H9 (cell line): ENCODE measurements at regions not wholly inside any gene's neighbourhood (a gene's known extent, or its start where the extent isn't known, plus 50 kb on each side); places are given as distances from the start of the nearest gene placed in this dataset.

Experiments
- DNase-seq: peaks from one replicate; pipeline ENCODE4 v3.0.0-alpha.2; 2017
- H2AFZ ChIP-seq: one replicate; pipeline ENCODE4 v1.6.1; 2013; ENCODE audit warnings: mild to moderate bottlenecking, low read length, control low read depth, moderate library complexity
- H2AK5ac ChIP-seq: 2 replicates; pipeline ENCODE4 v1.6.1; 2013; ENCODE audit warnings: low read length, control low read depth, mixed read lengths; ENCODE audit not compliant: insufficient read length
- H2BK120ac ChIP-seq: one replicate; pipeline ENCODE4 v1.6.1; 2013; ENCODE audit warnings: low read depth, mild to moderate bottlenecking, low read length, control low read depth, inconsistent platforms; ENCODE audit not compliant: poor library complexity, severe bottlenecking
- H2BK12ac ChIP-seq: 2 replicates; pipeline ENCODE4 v1.6.1; 2013; ENCODE audit warnings: low read length, control low read depth, mixed read lengths, low read depth; ENCODE audit not compliant: insufficient read length
- H2BK15ac ChIP-seq: 2 replicates; pipeline ENCODE4 v1.6.1; 2013; ENCODE audit warnings: low read depth, low read length, control low read depth
- H2BK20ac ChIP-seq: one replicate; pipeline ENCODE4 v1.6.1; 2013; ENCODE audit warnings: low read depth, mild to moderate bottlenecking, low read length, control low read depth, inconsistent platforms; ENCODE audit not compliant: poor library complexity, severe bottlenecking
- H2BK5ac ChIP-seq: 2 replicates; pipeline ENCODE4 v1.6.1; 2013; ENCODE audit warnings: low read length, control low read depth, mixed read lengths; ENCODE audit not compliant: insufficient read length
- H3K14ac ChIP-seq: 2 replicates; pipeline ENCODE4 v1.6.1; 2013; ENCODE audit warnings: low read length, control low read depth; ENCODE audit not compliant: insufficient read depth
- H3K18ac ChIP-seq: 2 replicates; pipeline ENCODE4 v1.6.1; 2013; ENCODE audit warnings: low read depth, mild to moderate bottlenecking, mixed read lengths, low read length, control low read depth; ENCODE audit not compliant: insufficient read length
- H3K23ac ChIP-seq: 2 replicates; pipeline ENCODE4 v1.6.1; 2013; ENCODE audit warnings: low read length, control low read depth, mixed read lengths, low read depth; ENCODE audit not compliant: insufficient read length
- H3K23me2 ChIP-seq: 2 replicates; pipeline ENCODE4 v1.6.1; 2013; ENCODE audit warnings: low read depth, mild to moderate bottlenecking, mixed read lengths, low read length, control low read depth; ENCODE audit not compliant: insufficient read length, poor library complexity, severe bottlenecking
- H3K27ac ChIP-seq: 2 replicates; pipeline ENCODE4 v1.5.1; 2013; ENCODE audit warnings: low read length, control low read depth, mixed read lengths, low read depth; ENCODE audit not compliant: insufficient read length
- H3K27me3 ChIP-seq: 2 replicates; pipeline ENCODE4 v1.6.1; 2013; ENCODE audit warnings: low read length, control low read depth, inconsistent platforms; ENCODE audit not compliant: insufficient read depth
- H3K4ac ChIP-seq: 2 replicates; pipeline ENCODE4 v1.6.1; 2013; ENCODE audit warnings: low read depth, mild to moderate bottlenecking, control low read depth, inconsistent platforms, low read length, moderate library complexity
- H3K4me1 ChIP-seq: 2 replicates; pipeline ENCODE4 v1.6.1; 2013; ENCODE audit warnings: low read length, control low read depth, inconsistent platforms; ENCODE audit not compliant: insufficient read depth
- H3K4me2 ChIP-seq: 2 replicates; pipeline ENCODE4 v1.6.1; 2013; ENCODE audit warnings: low read length, control low read depth, mixed read lengths; ENCODE audit not compliant: insufficient read length, insufficient read depth
- H3K56ac ChIP-seq: 2 replicates; pipeline ENCODE4 v1.6.1; 2013; ENCODE audit warnings: low read depth, mild to moderate bottlenecking, mixed read lengths, low read length, control low read depth; ENCODE audit not compliant: insufficient read length
- H3K79me1 ChIP-seq: 2 replicates; pipeline ENCODE4 v1.6.1; 2013; ENCODE audit warnings: low read depth, mild to moderate bottlenecking, moderate library complexity, low read length, control low read depth, inconsistent platforms; ENCODE audit not compliant: insufficient read depth, poor library complexity, severe bottlenecking
- H3K79me2 ChIP-seq: 2 replicates; pipeline ENCODE4 v1.6.1; 2013; ENCODE audit warnings: low read length, control low read depth, inconsistent platforms; ENCODE audit not compliant: insufficient read depth
- H3K9ac ChIP-seq: 2 replicates; pipeline ENCODE4 v1.6.1; 2013; ENCODE audit warnings: low read length, control low read depth, mixed read lengths; ENCODE audit not compliant: insufficient read length; ENCODE audit errors: extremely low read depth
- H3K9me3 ChIP-seq: one replicate; pipeline ENCODE4 v1.6.1; 2013; ENCODE audit warnings: low read depth, low read length, inconsistent platforms; ENCODE audit not compliant: control insufficient read depth
- H3T11ph ChIP-seq: one replicate; pipeline ENCODE4 v1.6.1; 2013; ENCODE audit warnings: mild to moderate bottlenecking, low read length, control low read depth, inconsistent platforms
- H4K20me1 ChIP-seq: one replicate; pipeline ENCODE4 v1.6.1; 2013; ENCODE audit not compliant: control insufficient read depth, insufficient read length, insufficient read depth
- H4K5ac ChIP-seq: 2 replicates; pipeline ENCODE4 v1.6.1; 2013; ENCODE audit warnings: low read depth, mild to moderate bottlenecking, mixed read lengths, low read length, control low read depth; ENCODE audit not compliant: insufficient read length
- H4K8ac ChIP-seq: replicated peaks from 2 replicates; pipeline ENCODE4 v1.6.1; 2013; ENCODE audit warnings: low read length, control low read depth, mixed read lengths, low read depth; ENCODE audit not compliant: insufficient read length
- H4K91ac ChIP-seq: 2 replicates; pipeline ENCODE4 v1.6.1; 2013; ENCODE audit warnings: low read depth, mild to moderate bottlenecking, moderate library complexity, mixed read lengths, low read length, control low read depth; ENCODE audit not compliant: insufficient read length
- H3K27ac Mint-ChIP-seq, 3 experiments: 2 replicates in 2 of 3; 3 replicates in 1 of 3; pipeline ENCODE4 v1.8.0; 2020 to 2021; ENCODE audit warnings: mixed read lengths in 3 of 3, mild to moderate bottlenecking in 1 of 3, moderate library complexity in 1 of 3
- H3K27me3 Mint-ChIP-seq: 2 replicates; pipeline ENCODE4 v1.8.0; 2021; ENCODE audit warnings: low read depth, mild to moderate bottlenecking, moderate library complexity, mixed read lengths
- H3K36me3 Mint-ChIP-seq, 3 experiments: 2 replicates in 2 of 3; 3 replicates in 1 of 3; pipeline ENCODE4 v1.8.0; 2020 to 2021; ENCODE audit warnings: low read depth in 3 of 3, mixed read lengths in 3 of 3; ENCODE audit not compliant: insufficient read depth in 1 of 3
- H3K4me1 Mint-ChIP-seq, 2 experiments: 2 replicates each; pipeline ENCODE4 v1.8.0; 2020; ENCODE audit warnings: mixed read lengths in 2 of 2
- H3K4me3 Mint-ChIP-seq, 2 experiments: 2 replicates in 1 of 2; 3 replicates in 1 of 2; pipeline ENCODE4 v1.8.0; 2020 to 2021; ENCODE audit warnings: mild to moderate bottlenecking in 2 of 2, mixed read lengths in 2 of 2, moderate library complexity in 1 of 2
- H3K9me3 Mint-ChIP-seq, 2 experiments: 2 replicates in 1 of 2; 3 replicates in 1 of 2; pipeline ENCODE4 v1.8.0; 2020; ENCODE audit warnings: mild to moderate bottlenecking in 2 of 2, mixed read lengths in 2 of 2, moderate library complexity in 1 of 2
- CTCF ChIP-seq: fragments of 200-600 bp; sonication (generic); conservative IDR thresholded peaks from 3 replicates; pipeline ENCODE4 v1.8.0; 2021; ENCODE audit warnings: antibody characterized with exemption, mild to moderate bottlenecking
- WGBS: extraction: QIAGEN DNeasy Blood & Tissue Kit; methylation state at CpG from one replicate; pipeline ENCODE4 v1.1.7; 2013; ENCODE audit warnings: missing lambda C conversion rate, low lambda C conversion rate, mixed read lengths; ENCODE audit not compliant: insufficient read length; ENCODE audit errors: extremely low coverage; 5-methylcytosine and 5-hydroxymethylcytosine counted together

GRCh38 chr2:188919824-188920223, 54.3 kb upstream of the COL3A1 start:
- H3K9me3 Mint-ChIP-seq, result no peaks in the 10 kb centered on the region
- Histone ChIP-seq H2AFZ (no peak overlapping the region), H2BK15ac (no peak overlapping the region), H3K79me1 (no peaks in the 10 kb centered on the region), H4K5ac (no peak overlapping the region), H3K27me3 (no peaks in the 10 kb centered on the region), H3T11ph (no peak overlapping the region), H4K91ac (no peak overlapping the region), H3K14ac (no peak overlapping the region), H3K9ac (no peak overlapping the region), H3K79me2 (no peaks in the 10 kb centered on the region), H3K4ac (no peak overlapping the region), H3K23ac (no peak overlapping the region), H3K4me1 (no peaks in the 10 kb centered on the region), H3K27ac (no peak overlapping the region), H3K18ac (no peak overlapping the region), H3K9me3 (no peaks in the 10 kb centered on the region), H2BK120ac (no peak overlapping the region), H4K20me1 (no peaks in the 10 kb centered on the region), H2BK5ac (no peak overlapping the region), H3K56ac (no peak overlapping the region), H2BK12ac (no peak overlapping the region), H3K4me2 (no peak overlapping the region), H2BK20ac (no peak overlapping the region), H2AK5ac (no peak overlapping the region), H3K23me2 (no peaks in the 10 kb centered on the region), H4K8ac (no peak overlapping the region)
- no peak overlapping the region for H3K27ac Mint-ChIP-seq
- H3K36me3 Mint-ChIP-seq, result no peaks in the 10 kb centered on the region
- no peaks in the 10 kb centered on the region for H3K4me1 Mint-ChIP-seq
- H3K27me3 Mint-ChIP-seq, result no peaks in the 10 kb centered on the region
- DNase-seq, result no peak
- no peak for TF ChIP-seq CTCF
- no peak overlapping the region for H3K4me3 Mint-ChIP-seq
- WGBS, result no CpG with 5 or more reads among the region's 2 CpGs
